Suppressor macrophage (primary cell): ENCODE measurements at regions not wholly inside any gene's neighbourhood (a gene's known extent, or its start where the extent isn't known, plus 50 kb on each side); places are given as distances from the start of the nearest gene placed in this dataset.
"Not testable (repeated sequence)": the region's sequence is repeated elsewhere in the genome, so short reads cannot be mapped to it uniquely, and the experiment has no call there.

Source experiments
- DNase-seq, 4 experiments: peaks; one replicate each; pipeline ENCODE4 v3.0.0-alpha.2; 2020 to 2022

GRCh38 chr6:145077382-145077781 lies 657.9 kb downstream of the EPM2A start:
- no peak for DNase-seq

- DNase-seq: no peak
Measured at GRCh38 chr6:145080651-145081050, 654.7 kb downstream of the EPM2A start.

GRCh38 chr6:145081677-145082076 lies 653.6 kb downstream of the EPM2A start:
- DNase-seq: no peak

- no peak for DNase-seq
Measured at GRCh38 chr6:145082359-145082758, 653.0 kb downstream of the EPM2A start.

GRCh38 chr6:145086197-145086596 lies 649.1 kb downstream of the EPM2A start:
- peak in 3 of 4 experiments; percentile 1 to 7 (median 5) for DNase-seq

GRCh38 chr6:145087034-145087433 lies 648.3 kb downstream of the EPM2A start:
- DNase-seq: no peak

- DNase-seq: no peak
Measured at GRCh38 chr6:145090801-145091585, 644.3 kb downstream of the EPM2A start.

- DNase-seq: no peak
Measured at GRCh38 chr6:145091586-145092142, 643.7 kb downstream of the EPM2A start.

GRCh38 chr6:145092554-145092953 lies 642.8 kb downstream of the EPM2A start:
- DNase-seq: no peak

GRCh38 chr6:145093226-145093625 lies 642.1 kb downstream of the EPM2A start:
- no peak for DNase-seq

- no peak for DNase-seq
Measured at GRCh38 chr6:145096846-145097245, 638.5 kb downstream of the EPM2A start.

GRCh38 chr6:145098127-145098526 lies 637.2 kb downstream of the EPM2A start:
- peak in 1 of 4 experiments; percentile 5 for DNase-seq

- no peak for DNase-seq
Measured at GRCh38 chr6:145099713-145100112, 635.6 kb downstream of the EPM2A start.

- no peak for DNase-seq
Measured at GRCh38 chr6:145110109-145110508, 625.2 kb downstream of the EPM2A start.

GRCh38 chr6:145111407-145111806 lies 623.9 kb downstream of the EPM2A start:
- not testable (repeated sequence) for DNase-seq

GRCh38 chr6:145112711-145113148 lies 622.6 kb downstream of the EPM2A start:
- DNase-seq: no peak

GRCh38 chr6:145115638-145116037 lies 619.7 kb downstream of the EPM2A start:
- DNase-seq: no peak

GRCh38 chr6:145116591-145117178 lies 618.6 kb downstream of the EPM2A start:
- no peak for DNase-seq

- no peak for DNase-seq
Measured at GRCh38 chr6:145118224-145118623, 617.1 kb downstream of the EPM2A start.

- no peak for DNase-seq
Measured at GRCh38 chr6:145119081-145119480, 616.2 kb downstream of the EPM2A start.

GRCh38 chr6:145132709-145133108 lies 602.6 kb downstream of the EPM2A start:
- no peak for DNase-seq

- DNase-seq: no peak
Measured at GRCh38 chr6:145135702-145136101, 599.6 kb downstream of the EPM2A start.

GRCh38 chr6:145137425-145137824 lies 597.9 kb downstream of the EPM2A start:
- DNase-seq: peak in 1 of 4 experiments; percentile 13
